ENCODE measurements at regions not wholly inside any gene's neighbourhood (a gene's known extent, or its start where the extent isn't known, plus 50 kb on each side); places are given as distances from the start of the nearest gene placed in this dataset.
"Not testable (repeated sequence)": the region's sequence is repeated elsewhere in the genome, so short reads cannot be mapped to it uniquely, and the experiment has no call there.

DNA sequence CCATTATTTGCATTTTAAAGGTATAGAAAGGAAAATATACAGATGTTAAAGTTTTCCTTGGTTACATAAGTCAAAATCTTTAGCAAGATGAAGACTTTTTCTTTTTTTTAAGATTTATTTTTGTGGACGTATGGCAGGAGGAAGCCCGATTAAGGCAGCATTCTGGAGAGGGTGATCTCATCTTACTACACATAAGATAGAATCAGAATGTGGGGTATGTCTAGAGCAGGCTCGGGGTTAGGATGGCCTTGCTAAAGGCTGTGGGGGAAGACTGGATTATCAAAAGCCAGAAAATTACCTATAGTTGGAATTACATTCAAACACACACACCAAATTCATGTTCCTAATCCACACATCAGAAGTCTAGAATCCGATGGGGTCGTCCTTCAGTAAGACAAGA is 79.6 kb upstream of the OTOGL start:
- Mint-ChIP-seq H3K27ac (no peak overlapping the region), H3K36me3 (ENCODE audit: low read depth) (peaks cover 4% of the 10 kb centered on the region; the same call in 1 of the 2 replicates), H3K4me1 (ENCODE audit: low read depth) (peaks cover 29% of the 10 kb centered on the region), H3K9me3 (peaks cover 6% of the 10 kb centered on the region), H3K27me3 (ENCODE audit: insufficient read depth) (peaks cover 2% of the 10 kb centered on the region; the same call in 1 of the 2 replicates), H3K4me3 (no peak overlapping the region)
- TF ChIP-seq, protein P1, sequence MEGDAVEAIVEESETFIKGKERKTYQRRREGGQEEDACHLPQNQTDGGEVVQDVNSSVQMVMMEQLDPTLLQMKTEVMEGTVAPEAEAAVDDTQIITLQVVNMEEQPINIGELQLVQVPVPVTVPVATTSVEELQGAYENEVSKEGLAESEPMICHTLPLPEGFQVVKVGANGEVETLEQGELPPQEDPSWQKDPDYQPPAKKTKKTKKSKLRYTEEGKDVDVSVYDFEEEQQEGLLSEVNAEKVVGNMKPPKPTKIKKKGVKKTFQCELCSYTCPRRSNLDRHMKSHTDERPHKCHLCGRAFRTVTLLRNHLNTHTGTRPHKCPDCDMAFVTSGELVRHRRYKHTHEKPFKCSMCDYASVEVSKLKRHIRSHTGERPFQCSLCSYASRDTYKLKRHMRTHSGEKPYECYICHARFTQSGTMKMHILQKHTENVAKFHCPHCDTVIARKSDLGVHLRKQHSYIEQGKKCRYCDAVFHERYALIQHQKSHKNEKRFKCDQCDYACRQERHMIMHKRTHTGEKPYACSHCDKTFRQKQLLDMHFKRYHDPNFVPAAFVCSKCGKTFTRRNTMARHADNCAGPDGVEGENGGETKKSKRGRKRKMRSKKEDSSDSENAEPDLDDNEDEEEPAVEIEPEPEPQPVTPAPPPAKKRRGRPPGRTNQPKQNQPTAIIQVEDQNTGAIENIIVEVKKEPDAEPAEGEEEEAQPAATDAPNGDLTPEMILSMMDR (IDR thresholded peaks at IDR 0.05): no peak
- no peak for DNase-seq

DNA sequence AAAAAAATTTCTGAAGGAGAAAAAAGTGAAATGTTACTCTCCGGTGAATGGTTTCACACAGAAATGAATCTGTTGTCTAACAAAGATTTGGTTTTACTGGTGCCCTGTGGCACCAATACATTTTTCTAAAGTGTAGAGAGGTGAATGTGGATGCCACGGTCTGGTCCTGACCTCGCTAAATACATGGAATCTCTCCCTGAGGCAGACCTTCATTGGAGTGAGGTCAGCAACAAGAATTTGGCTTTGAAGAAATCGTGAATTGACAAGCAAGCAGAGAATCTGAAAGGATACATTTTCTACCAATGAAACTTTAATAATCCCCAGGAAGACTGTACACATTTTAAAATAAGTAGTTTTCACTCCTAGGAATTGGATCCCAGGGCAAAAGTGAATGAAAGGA is 81.2 kb upstream of the OTOGL start:
- TF ChIP-seq, protein P1 (IDR thresholded peaks at IDR 0.05): no peak
- DNase-seq: no peak
- Mint-ChIP-seq H3K27me3 (ENCODE audit: insufficient read depth) (no peaks in the 10 kb centered on the region), H3K36me3 (ENCODE audit: low read depth) (no peaks in the 10 kb centered on the region), H3K4me1 (ENCODE audit: low read depth) (peaks cover 29% of the 10 kb centered on the region), H3K4me3 (peak overlapping the region; percentile 2; the same call in 1 of the 2 replicates), H3K27ac (no peak overlapping the region), H3K9me3 (peaks cover 3% of the 10 kb centered on the region; the same call in 1 of the 2 replicates)

DNA sequence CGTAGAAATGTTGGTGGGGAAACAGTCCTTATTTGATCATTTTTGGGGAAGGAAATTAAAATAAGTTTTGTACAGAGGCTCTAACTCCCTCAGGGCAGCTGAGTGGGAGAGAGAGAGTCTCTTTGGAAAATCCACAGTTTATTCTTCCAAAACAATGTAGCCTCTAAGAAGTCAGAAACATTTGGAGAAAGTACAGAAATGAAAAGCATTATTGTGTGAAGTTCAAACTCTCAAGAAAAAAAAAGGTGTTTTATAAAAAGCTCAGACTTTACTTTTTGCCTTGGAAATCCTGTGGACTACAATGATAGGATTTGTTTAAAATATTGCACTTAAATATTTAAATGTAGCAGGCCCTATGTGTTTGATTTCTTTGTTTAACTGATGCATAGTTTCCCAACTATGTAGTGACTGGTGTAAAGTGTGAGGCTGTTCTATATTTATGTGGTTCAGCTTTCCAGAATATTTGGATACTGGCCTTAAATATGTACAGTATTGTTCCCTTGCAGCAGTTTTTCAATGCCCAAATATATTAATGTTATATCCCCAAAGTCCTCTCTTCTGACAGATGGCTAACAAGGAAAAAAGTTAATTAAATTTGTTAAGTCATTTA is 82.0 kb upstream of the OTOGL start:
- Mint-ChIP-seq H3K9me3 (peaks cover 2% of the 10 kb centered on the region; the same call in 1 of the 2 replicates), H3K27ac (peak overlapping the region; percentile 32; the same call in 1 of the 2 replicates), H3K4me3 (no peak overlapping the region), H3K4me1 (ENCODE audit: low read depth) (peaks cover 29% of the 10 kb centered on the region), H3K27me3 (ENCODE audit: insufficient read depth) (no peaks in the 10 kb centered on the region), H3K36me3 (ENCODE audit: low read depth) (no peaks in the 10 kb centered on the region)
- DNase-seq: no peak
- TF ChIP-seq, protein P1 (IDR thresholded peaks at IDR 0.05): no peak

DNA sequence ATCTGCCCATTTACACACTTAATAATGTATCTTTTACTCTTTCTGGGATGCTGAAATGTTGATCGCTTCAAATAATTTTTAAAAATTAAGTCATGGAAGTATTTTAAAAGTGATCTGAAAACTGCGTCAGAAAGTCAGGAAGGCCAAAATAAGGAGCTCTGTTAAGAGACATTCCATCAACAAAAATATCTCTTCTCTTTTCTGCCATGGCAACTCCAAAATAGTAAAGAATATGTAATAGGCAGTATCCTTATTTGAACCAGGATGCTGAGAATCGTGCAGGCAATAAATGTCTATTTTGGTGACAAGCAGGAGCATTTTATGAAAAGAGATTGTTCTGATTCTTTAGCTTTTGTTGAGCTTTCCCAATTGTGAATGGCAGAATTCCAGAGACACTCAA is 81.8 kb upstream of the PPP1R12A start:
- Mint-ChIP-seq H3K27ac (no peak overlapping the region), H3K4me1 (ENCODE audit: low read depth) (peaks cover 29% of the 10 kb centered on the region), H3K27me3 (ENCODE audit: insufficient read depth) (no peaks in the 10 kb centered on the region), H3K4me3 (no peak overlapping the region; the same call in 1 of the 2 replicates), H3K36me3 (ENCODE audit: low read depth) (no peaks in the 10 kb centered on the region), H3K9me3 (no peaks in the 10 kb centered on the region)
- TF ChIP-seq, protein P1 (IDR thresholded peaks at IDR 0.05): no peak
- no peak for DNase-seq

DNA sequence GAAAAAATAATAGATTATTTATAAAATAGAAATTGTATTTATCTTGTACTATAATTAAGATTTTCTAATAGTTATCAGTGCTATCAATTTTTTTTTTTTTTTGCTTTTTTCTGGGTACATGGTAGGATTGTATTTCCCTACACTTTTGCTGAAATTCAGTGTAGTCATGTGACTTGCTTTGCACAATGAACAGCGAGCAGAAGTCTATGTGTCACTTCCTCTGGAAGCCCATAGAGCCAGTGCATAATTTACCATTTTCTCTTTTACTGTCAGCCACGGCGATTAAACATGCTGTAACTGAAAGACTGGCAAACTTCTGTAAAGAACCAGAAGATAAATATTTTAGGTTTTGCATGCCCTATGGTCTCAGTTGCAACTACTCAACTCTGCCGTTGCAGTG is 80.8 kb upstream of the PPP1R12A start:
- Mint-ChIP-seq H3K4me3 (no peak overlapping the region), H3K4me1 (ENCODE audit: low read depth) (peaks cover 29% of the 10 kb centered on the region), H3K27ac (no peak overlapping the region), H3K9me3 (no peaks in the 10 kb centered on the region), H3K27me3 (ENCODE audit: insufficient read depth) (no peaks in the 10 kb centered on the region), H3K36me3 (ENCODE audit: low read depth) (no peaks in the 10 kb centered on the region)
- DNase-seq: no peak
- TF ChIP-seq, protein P1 (IDR thresholded peaks at IDR 0.05): no peak

DNA sequence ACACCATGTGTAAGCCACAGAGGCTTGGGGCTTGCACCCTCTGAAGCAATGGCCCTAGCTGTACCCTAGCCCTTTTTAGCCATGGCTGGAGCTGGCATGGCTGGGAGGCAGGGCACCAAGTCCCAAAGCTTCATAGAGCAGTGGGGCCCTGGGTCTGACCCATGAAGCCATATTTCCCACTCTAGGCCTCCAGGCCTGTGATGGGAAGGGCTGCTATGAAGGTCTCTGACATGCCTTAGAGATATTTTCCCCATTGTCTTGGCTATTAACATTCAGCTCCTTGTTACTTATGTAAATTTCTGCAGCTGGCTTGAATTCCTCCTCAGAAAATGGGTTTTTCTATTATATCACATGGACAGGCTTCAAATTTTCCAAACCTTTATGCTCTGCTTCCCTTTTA is 68.8 kb upstream of the PPP1R12A start:
- H3K36me3 Mint-ChIP-seq (ENCODE audit: low read depth); H3K9me3 Mint-ChIP-seq; H3K27ac Mint-ChIP-seq; DNase-seq; H3K4me3 Mint-ChIP-seq; H3K4me1 Mint-ChIP-seq (ENCODE audit: low read depth); H3K27me3 Mint-ChIP-seq (ENCODE audit: insufficient read depth): not testable (repeated sequence)

All from HFFc6 (cell line).